WI38 (cell line): ENCODE measurements at regions not wholly inside any gene's neighbourhood (a gene's known extent, or its start where the extent isn't known, plus 50 kb on each side); places are given as distances from the start of the nearest gene placed in this dataset.

Experiments used
- H3K4me3 ChIP-seq: 2 replicates; pipeline ENCODE4 v1.5.1; 2011; ENCODE audit warnings: low read depth, mild to moderate bottlenecking, control low read depth, low read length
- TF ChIP-seq, protein P1 (sequence below): IDR thresholded peaks from 2 replicates; pipeline ENCODE4 v1.5.1; 2012; ENCODE audit warnings: low read depth, mild to moderate bottlenecking, control low read depth, low read length

DNA sequence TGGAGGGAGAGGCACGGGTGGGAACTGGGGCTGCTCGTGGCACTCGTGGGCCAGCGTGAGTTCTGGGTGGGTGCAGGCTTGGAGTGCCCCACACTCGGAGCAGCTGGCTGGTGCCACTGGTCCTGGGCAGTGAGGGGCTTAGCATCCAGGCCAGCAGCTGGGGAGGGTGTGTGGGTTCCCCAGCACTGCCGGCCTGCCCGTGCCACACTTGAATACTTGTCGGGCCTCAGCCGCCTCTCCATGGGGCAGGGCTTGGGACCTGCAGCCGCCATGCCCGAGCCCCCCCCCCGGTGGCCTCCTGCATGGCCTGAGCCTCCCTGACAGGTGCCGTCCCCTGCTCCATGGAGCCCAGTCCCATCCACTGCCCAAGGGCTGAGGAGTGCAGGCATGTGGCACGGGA is 207.2 kb downstream of the CD109 start:
- no peak overlapping the region for H3K4me3 ChIP-seq
- TF ChIP-seq, protein P1, sequence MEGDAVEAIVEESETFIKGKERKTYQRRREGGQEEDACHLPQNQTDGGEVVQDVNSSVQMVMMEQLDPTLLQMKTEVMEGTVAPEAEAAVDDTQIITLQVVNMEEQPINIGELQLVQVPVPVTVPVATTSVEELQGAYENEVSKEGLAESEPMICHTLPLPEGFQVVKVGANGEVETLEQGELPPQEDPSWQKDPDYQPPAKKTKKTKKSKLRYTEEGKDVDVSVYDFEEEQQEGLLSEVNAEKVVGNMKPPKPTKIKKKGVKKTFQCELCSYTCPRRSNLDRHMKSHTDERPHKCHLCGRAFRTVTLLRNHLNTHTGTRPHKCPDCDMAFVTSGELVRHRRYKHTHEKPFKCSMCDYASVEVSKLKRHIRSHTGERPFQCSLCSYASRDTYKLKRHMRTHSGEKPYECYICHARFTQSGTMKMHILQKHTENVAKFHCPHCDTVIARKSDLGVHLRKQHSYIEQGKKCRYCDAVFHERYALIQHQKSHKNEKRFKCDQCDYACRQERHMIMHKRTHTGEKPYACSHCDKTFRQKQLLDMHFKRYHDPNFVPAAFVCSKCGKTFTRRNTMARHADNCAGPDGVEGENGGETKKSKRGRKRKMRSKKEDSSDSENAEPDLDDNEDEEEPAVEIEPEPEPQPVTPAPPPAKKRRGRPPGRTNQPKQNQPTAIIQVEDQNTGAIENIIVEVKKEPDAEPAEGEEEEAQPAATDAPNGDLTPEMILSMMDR, result no peak

DNA sequence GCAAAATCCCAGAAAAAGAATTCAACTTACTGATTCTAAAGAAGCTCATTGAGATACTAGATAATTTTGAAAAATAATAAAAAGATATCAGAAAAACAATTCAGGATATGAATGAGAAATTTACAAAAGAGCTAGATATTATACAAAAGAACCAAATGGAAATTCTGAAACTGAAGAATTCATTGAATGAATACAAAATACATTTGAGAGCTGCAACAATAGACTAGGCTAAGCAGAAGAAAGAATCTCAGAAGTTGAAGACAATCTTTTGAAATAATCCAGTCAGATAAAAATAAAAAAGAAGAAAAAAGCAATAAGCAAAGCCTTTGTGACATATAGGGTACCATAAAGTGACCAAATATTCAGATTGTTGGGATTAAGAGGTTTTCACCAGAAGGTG is 206.0 kb downstream of the CD109 start:
- H3K4me3 ChIP-seq, result no peak overlapping the region
- TF ChIP-seq, protein P1, result no peak

DNA sequence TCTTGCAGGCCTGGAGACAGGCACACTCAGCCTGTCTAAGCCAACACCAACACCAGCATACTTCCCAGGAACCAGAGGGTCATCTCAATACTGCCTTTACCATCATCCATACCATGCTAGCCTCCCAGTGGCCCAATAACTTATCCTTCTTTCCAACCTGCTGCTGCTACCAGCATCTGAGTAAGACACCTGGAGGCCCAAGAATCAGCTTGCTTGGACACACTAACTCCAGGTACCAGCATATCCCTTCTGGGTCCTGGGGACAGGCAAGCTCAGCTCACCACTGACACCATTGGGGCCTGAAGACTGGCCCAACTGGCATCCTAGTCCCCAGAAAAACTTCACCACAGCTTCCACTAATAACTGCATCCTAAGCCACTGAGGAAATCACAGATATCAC is 205.3 kb downstream of the CD109 start:
- H3K4me3 ChIP-seq, result no peak overlapping the region
- TF ChIP-seq, protein P1, result no peak

DNA sequence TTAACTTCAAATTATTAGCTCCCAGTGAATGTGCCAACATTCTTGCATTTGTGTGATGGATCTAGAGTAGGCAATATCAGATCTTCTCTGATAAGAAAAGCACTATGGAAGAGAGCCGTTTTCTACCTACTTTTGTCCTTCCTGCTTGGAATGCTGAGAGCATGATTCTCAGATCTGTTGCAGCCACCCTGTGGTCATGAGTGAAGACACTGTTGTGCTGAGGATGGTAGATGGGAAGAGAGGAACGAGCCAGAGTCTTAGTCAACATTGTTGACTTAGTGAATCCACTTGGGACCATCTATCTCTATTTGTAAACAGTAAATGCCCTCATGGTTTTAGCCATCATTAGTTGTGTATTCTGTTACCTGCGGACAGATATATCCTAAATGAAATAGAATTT is 202.6 kb downstream of the CD109 start:
- no peak overlapping the region for H3K4me3 ChIP-seq
- TF ChIP-seq, protein P1, result no peak

DNA sequence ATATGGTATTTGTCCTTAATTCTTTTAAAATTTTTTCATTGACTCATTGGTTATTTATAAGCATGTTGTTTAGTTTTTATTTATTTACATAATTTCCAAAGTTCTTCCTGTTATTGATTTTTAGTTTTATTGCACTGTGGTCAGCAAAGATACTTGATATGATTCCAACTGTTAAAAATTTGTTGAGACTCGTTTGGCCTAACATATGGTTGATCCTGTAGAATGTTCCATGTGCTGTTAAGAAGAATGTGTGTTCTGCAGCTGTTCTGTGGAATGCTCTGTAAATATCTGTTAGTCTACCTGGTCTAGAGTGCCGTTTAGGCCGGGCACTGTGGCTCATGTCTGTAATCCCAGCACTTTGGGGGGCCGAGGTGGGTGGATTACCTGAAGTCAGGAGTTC is 197.7 kb downstream of the CD109 start:
- TF ChIP-seq, protein P1, result no peak
- H3K4me3 ChIP-seq, result no peak overlapping the region

DNA sequence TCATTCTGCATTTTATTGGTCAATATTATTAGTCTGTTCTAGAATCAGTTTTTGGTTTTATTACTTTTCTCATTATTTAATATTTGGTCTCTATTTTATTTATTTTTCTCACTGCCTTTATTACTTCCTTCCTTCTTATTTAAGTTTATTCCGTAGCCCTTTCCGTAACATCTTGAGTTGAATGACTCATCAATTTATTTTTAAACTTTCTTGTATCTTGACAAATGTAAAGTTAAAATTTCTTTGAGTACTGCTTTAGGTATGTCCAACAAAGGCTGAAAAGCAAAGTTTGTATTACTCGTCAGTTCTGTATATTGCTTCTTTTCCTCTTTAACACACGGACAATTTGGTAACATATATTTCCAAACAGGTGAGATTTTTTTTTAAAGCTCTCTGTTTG is 192.0 kb downstream of the CD109 start:
- TF ChIP-seq, protein P1, result no peak
- H3K4me3 ChIP-seq, result no peak overlapping the region

DNA sequence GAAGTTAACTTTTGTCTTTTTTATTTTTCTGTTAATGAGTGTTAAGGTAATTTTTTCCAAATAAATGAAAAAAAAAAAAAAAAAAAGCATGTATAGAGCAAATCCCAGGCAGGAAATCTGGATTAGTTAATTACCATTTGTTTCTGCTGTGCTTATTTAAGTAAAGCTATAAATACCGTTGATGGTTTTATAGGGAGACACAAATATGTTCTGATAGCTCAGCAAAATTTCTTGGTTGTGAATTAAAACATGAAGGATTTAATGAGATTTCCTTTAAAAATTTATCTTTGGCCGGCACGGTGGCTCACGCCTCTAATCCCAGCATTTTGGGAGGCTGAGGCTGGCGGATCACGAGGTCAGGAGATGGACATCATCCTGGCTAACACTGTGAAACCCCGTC is 189.4 kb downstream of the CD109 start:
- no peak overlapping the region for H3K4me3 ChIP-seq
- TF ChIP-seq, protein P1, result no peak
